WI38 (cell line): ENCODE measurements at regions not wholly inside any gene's neighbourhood (a gene's known extent, or its start where the extent isn't known, plus 50 kb on each side); places are given as distances from the start of the nearest gene placed in this dataset.

Source experiments
- H3K4me3 ChIP-seq: 2 replicates; pipeline ENCODE4 v1.5.1; 2011; ENCODE audit warnings: low read depth, mild to moderate bottlenecking, control low read depth, low read length
- CTCF ChIP-seq: IDR thresholded peaks from 2 replicates; pipeline ENCODE4 v1.5.1; 2012; ENCODE audit warnings: low read depth, mild to moderate bottlenecking, control low read depth, low read length

- no peak for TF ChIP-seq CTCF
Measured at GRCh38 chr5:167049771-167050567, 1241.5 kb upstream of the WWC1 start.

GRCh38 chr5:167050568-167051401, 1240.7 kb upstream of the WWC1 start:
- TF ChIP-seq CTCF = no peak
- H3K4me3 ChIP-seq = no peak overlapping the region

More at GRCh38 chr5:167049771-167050567, 1241.5 kb upstream of the WWC1 start:
- no peak overlapping the region for H3K4me3 ChIP-seq

DNA sequence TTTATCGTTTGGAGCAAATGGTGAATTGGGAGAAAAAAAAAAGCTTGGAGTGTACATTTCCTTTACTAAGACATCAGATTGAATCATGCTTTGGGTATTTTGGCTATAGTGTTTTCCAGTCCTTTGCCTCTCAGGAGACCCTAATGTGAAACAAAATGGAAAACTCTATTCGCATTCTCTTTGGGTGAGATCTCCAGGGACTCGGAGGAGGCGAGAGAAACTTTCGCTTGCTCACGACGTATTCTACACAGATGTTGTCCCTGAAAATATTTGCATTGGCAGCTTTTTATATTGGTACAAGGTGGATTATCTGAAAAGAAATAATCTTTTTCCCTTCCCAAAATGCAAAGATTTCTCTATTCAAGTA, 1240.1 kb upstream of the WWC1 start:
- H3K4me3 ChIP-seq = no peak overlapping the region
- TF ChIP-seq CTCF = no peak

DNA sequence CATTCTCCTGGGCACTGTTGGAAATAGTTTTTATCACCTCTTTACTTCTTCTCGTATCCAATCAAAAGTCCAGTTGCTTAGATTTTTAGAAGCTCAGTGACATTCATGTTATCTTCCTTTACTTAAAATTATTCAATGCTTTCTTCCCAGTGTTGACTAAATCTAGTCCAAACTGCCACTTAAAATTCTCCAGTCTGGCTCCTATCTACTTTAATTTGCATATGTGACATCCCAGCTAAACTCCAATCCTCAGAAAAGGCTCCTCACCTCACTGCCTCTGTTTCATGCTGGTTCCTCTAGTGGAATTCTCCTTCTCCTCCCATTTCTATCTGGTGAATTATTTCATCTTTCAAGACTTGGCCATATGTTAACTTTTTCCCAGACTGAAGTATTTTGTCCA, 1238.7 kb upstream of the WWC1 start:
- H3K4me3 ChIP-seq = no peak overlapping the region
- no peak for TF ChIP-seq CTCF

GRCh38 chr5:167057665-167058064, 1233.8 kb upstream of the WWC1 start:
- no peak for TF ChIP-seq CTCF
- H3K4me3 ChIP-seq = no peak overlapping the region

DNA sequence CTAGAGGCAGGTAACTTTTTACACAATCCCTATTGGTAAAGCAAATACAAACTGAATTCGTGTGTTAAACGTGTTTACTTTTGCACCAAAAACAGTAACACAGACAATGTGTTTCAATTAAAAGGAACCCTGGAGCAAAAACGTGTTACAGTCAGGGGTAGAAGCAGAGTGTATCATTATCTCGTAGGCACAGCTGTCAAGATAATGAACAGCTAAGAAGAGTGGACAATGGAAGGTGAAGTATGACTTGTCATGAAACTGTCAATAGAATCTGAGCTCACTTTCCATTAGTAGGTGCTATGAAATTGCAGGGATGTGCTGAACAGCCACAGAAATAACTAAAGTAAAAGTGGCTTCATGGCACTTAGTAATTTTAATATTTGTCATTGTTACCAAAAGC, 1229.8 kb upstream of the WWC1 start:
- H3K4me3 ChIP-seq = no peak overlapping the region
- no peak for TF ChIP-seq CTCF

- no peak overlapping the region for H3K4me3 ChIP-seq
- no peak for TF ChIP-seq CTCF
Measured at GRCh38 chr5:167063116-167063515, 1228.3 kb upstream of the WWC1 start.
